ENCODE measurements at regions not wholly inside any gene's neighbourhood (a gene's known extent, or its start where the extent isn't known, plus 50 kb on each side); places are given as distances from the start of the nearest gene placed in this dataset.

DNA sequence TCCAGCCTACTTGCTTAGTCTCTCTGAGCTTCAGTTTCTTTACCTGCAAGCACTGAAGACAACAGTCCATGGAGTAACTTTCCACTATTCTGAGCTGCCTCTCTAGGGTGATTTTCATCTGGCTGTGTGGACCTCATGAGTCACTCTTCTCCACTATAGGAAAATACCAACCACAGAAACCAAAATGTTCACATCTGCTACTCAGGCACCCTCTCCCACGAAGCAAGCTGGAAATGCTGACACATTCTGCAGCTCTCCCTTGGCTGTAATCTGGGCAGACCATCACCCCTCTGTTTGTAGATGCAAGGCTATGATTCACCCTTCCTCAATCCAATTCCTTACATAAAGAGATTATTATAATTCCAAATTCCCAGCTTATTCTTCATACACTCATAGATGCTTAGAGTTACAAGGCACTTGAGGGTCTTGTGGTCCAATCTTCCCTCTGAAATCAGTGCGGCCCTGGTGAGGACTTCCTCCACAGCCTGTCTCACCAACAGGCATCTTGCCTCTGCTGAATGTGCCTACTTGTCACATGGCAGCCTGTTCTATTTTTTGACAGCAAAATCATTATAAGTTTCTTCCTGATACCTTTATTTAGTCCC lies 97.0 kb upstream of the LNX1 start:
- DNase-seq (ENCODE audit: low read depth), result peak; percentile 100

DNA sequence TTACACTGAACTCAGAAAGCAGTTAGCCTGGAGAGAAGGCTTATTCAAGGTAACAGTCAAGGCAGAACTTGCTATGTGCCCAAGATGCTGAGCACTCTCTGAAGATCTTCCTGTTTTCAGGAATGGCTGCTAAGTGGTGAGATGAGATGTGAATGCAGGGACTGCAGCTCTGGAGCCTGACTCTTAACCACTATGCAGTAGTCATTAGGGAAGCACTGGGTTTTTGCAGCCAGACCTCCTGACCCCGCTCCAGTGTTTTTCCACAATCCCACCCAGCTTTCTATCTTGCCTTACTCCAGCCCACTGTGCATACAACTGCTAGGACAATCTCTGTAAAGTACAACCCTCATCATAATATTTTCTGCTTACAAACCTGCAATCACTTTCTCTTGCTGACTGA lies 95.2 kb upstream of the LNX1 start:
- no peak for DNase-seq (ENCODE audit: low read depth)

GRCh38 chr4:53684136-53685130 lies 93.1 kb upstream of the LNX1 start:
- peak; percentile 37 for DNase-seq (ENCODE audit: low read depth)

- DNase-seq (ENCODE audit: low read depth), result no peak
Measured at GRCh38 chr4:53682908-53683307, 91.6 kb upstream of the LNX1 start.

- DNase-seq (ENCODE audit: low read depth), result peak; percentile 62
Measured at GRCh38 chr4:53682196-53682595, 90.9 kb upstream of the LNX1 start.

GRCh38 chr4:53680598-53680997 lies 89.3 kb upstream of the LNX1 start:
- no peak for DNase-seq (ENCODE audit: low read depth)

- DNase-seq (ENCODE audit: low read depth), result peak; percentile 24
Measured at GRCh38 chr4:53680168-53680567, 88.9 kb upstream of the LNX1 start.

- peak; percentile 94 for DNase-seq (ENCODE audit: low read depth)
Measured at GRCh38 chr4:53676402-53676871, 85.2 kb upstream of the LNX1 start.

GRCh38 chr4:53674903-53675302 lies 83.6 kb upstream of the LNX1 start:
- no peak for DNase-seq (ENCODE audit: low read depth)

- no peak for DNase-seq (ENCODE audit: low read depth)
Measured at GRCh38 chr4:53672873-53673272, 81.6 kb upstream of the LNX1 start.

DNA sequence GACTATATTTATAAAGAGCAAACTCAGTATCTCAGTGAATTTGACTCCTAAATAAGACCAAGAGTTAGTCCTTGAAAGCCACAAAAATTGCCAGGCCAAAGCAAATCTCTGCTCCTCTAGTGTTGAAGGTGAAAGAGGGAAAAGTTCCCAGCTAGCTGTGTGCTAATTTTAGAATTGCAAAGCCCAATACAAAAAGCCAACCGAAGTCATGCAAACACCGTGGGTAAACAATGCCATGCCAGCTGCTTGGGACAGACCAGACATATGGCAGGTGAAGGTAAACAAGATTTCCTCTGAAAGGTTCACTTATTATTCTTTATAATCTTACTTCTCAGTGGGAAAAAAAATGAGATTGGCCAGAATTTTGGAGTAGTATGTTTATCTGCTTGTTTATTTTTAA lies 80.5 kb upstream of the LNX1 start:
- no peak for DNase-seq (ENCODE audit: low read depth)

GRCh38 chr4:53659737-53660136 lies 68.5 kb upstream of the LNX1 start:
- DNase-seq (ENCODE audit: low read depth), result no peak

GRCh38 chr4:53659112-53659511 lies 67.8 kb upstream of the LNX1 start:
- DNase-seq (ENCODE audit: low read depth), result no peak

- no peak for DNase-seq (ENCODE audit: low read depth)
Measured at GRCh38 chr4:53658029-53658428, 66.7 kb upstream of the LNX1 start.

DNA sequence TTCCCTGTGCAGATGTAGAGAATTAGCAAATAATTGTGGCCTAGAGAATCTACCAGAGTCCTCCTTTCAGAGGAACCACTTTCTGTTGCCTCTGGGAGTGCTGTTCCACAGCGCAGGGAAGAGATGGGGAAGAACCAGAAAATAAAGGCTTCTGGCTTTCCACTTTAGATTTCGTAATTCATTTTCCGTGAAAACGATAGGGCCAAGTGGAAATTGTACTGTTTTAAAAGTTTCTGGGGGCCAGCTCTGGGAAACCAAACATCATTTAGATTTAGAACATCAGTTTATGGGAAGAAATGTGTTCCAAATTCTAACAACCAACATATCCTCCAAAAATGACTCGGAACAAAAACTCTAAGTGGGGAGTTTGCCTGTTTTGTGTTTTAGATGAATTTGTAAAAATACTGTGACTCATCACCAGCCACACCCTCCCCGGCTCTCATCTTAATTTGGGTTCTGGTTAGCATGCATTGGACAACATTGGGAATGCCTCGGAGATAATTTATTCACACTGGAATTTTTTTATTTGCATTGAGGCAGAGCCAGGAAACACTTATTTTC lies 65.2 kb upstream of the LNX1 start:
- peak; percentile 15 for DNase-seq (ENCODE audit: low read depth)

GRCh38 chr4:53654300-53654758 lies 63.0 kb upstream of the LNX1 start:
- DNase-seq (ENCODE audit: low read depth), result no peak

DNA sequence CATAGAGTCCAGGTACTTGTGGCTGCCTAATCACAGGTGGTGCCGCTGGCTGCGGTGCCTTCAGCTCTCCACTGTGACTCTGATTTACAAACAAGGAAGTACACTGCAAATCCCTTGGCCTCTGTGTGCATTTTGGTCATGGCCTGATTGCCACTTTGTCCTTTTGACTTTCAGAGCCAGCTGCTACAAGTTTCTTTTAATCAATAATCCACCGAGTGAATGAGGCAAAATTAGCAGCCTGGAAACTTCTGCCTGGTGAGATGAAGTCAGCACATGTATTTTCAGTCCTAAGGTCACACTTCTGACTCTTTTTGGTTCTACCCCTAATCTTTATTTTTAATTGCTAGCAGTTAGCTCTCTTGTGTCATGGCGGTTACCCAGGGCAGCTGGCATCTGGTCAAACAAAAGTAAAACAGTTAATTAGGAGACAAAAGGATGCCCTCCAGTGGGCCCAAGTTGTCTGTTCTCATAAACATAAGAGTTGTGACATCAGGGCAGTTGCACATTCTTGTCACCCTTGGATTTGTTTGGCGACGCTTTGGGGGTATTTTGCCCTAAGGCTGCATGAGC lies 62.3 kb upstream of the LNX1 start:
- DNase-seq (ENCODE audit: low read depth), result no peak

DNA sequence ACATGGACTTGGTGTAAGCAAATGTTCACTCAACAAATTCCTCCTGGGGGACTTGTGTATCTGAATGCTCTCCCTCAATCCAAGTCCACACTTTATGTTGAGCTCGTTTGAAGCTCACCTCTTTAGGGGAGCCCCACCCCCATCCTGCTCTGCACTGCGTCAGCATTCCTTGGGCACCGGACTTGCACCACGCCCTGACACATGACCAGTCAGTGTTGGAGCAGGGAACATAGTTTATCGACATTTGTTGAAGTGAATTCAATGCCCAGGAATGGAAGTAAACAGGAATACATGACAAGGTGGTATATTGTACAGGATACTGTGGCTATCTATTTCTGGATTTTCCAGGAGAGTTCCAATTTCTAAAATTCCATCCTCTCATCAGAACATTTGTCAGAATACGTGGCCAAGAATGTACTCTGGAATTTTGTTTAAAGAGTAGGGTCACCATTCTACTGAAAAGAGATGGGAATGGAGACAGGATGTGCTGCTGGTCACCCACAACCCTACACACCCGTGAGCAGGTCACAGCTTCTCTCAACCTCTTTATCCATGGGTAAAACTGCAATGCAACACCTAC lies 60.0 kb upstream of the LNX1 start:
- DNase-seq (ENCODE audit: low read depth), result no peak

DNA sequence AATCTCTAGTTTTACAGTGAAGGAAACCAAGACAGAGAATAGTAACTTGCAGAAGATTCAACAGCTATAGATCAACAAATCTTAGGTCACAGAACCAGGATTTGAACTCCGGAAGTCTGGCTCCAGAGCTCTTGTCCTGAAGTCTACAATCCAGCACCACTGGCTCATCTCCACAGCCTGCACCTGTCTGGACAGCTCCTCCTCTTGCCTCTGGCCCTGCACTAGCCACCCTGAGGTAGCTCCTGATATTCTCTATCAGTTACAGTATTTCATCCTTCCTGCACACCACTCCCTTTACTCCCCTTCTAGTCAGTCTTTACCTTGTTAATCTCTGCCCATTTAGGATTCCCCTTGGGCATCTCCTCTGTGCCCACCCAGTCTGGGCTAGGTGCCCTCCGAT lies 58.1 kb upstream of the LNX1 start:
- no peak for DNase-seq (ENCODE audit: low read depth)

GRCh38 chr4:53647547-53647946 lies 56.3 kb upstream of the LNX1 start:
- DNase-seq (ENCODE audit: low read depth), result no peak

DNA sequence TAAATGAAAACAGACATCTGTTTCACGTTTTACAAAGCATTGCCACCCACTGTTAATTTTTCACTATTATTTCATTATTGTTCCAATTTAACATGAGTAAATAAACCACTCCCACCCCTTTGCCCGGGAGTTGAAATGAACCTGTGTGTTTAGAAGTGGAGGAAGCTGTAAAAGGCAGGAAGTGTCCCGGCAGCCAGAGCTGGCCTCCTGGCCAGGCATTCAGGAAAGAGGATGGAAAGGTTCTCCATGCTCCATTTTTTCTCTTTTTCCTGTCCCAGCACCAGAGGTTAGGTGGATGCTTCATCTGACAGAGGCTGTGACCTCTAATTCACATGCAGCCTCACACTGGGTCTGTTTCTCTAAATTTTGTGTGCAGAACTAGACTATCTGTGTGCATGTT lies 55.5 kb upstream of the LNX1 start:
- no peak for DNase-seq (ENCODE audit: low read depth)

DNA sequence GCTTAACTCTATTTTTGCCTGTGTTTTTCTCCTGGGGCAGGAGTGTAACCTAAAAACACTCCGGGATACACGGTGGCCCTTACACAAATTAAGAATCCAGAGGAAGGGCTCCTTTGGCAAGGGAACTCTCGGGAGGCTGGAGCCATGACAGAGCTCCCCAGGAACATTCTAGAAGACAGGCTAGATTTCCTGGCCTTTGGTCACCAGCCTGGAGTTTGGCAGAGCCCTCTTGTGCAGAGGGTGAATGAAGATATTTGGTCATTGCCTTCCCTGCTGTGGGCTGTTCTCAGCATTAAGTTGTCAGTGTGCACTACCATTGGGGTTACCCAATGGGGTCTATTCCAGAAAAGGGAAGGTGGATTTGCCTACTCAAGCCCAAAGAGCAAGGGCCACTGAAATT lies 53.8 kb upstream of the LNX1 start:
- DNase-seq (ENCODE audit: low read depth), result no peak
